ENCODE measurements at regions not wholly inside any gene's neighbourhood (a gene's known extent, or its start where the extent isn't known, plus 50 kb on each side); places are given as distances from the start of the nearest gene placed in this dataset.

GRCh38 chr1:209023790-209024189 lies 559.7 kb upstream of the CAMK1G start:
- TF ChIP-seq CTCF (IDR thresholded peaks at IDR 0.05; ENCODE audit: insufficient read depth, missing control alignments) = no peak
- DNase-seq (ENCODE audit: insufficient read length, low spot score) = no peak
- no peak for FAIRE-seq

GRCh38 chr1:209029737-209030136 lies 553.8 kb upstream of the CAMK1G start:
- FAIRE-seq = no peak
- TF ChIP-seq CTCF (IDR thresholded peaks at IDR 0.05; ENCODE audit: insufficient read depth, missing control alignments) = peak; percentile 20

GRCh38 chr1:209030454-209031167 lies 552.9 kb upstream of the CAMK1G start:
- DNase-seq (ENCODE audit: insufficient read length, low spot score) (no peak), FAIRE-seq (no peak)
- no peak for TF ChIP-seq CTCF (IDR thresholded peaks at IDR 0.05; ENCODE audit: insufficient read depth, missing control alignments)

More at GRCh38 chr1:209029737-209030136, 553.8 kb upstream of the CAMK1G start:
- no peak for DNase-seq (ENCODE audit: insufficient read length, low spot score)

GRCh38 chr1:209037064-209037463 lies 546.5 kb upstream of the CAMK1G start:
- no peak for TF ChIP-seq CTCF (IDR thresholded peaks at IDR 0.05; ENCODE audit: insufficient read depth, missing control alignments)

GRCh38 chr1:209038316-209038715 lies 545.2 kb upstream of the CAMK1G start:
- no peak for TF ChIP-seq CTCF (IDR thresholded peaks at IDR 0.05; ENCODE audit: insufficient read depth, missing control alignments)
- DNase-seq (ENCODE audit: insufficient read length, low spot score) = no peak
- FAIRE-seq = no peak

More at GRCh38 chr1:209037064-209037463, 546.5 kb upstream of the CAMK1G start:
- DNase-seq (ENCODE audit: insufficient read length, low spot score) = no peak
- FAIRE-seq = no peak

GRCh38 chr1:209038735-209039134 lies 544.8 kb upstream of the CAMK1G start:
- FAIRE-seq = no peak
- no peak for TF ChIP-seq CTCF (IDR thresholded peaks at IDR 0.05; ENCODE audit: insufficient read depth, missing control alignments)
- DNase-seq (ENCODE audit: insufficient read length, low spot score) = no peak

GRCh38 chr1:209040351-209040750 lies 543.2 kb upstream of the CAMK1G start:
- FAIRE-seq = no peak
- no peak for TF ChIP-seq CTCF (IDR thresholded peaks at IDR 0.05; ENCODE audit: insufficient read depth, missing control alignments)

More at GRCh38 chr1:209040351-209040750, 543.2 kb upstream of the CAMK1G start:
- no peak for DNase-seq (ENCODE audit: insufficient read length, low spot score)
